Testis (tissue), 2 donors: ENCODE measurements at regions not wholly inside any gene's neighbourhood (a gene's known extent, or its start where the extent isn't known, plus 50 kb on each side); places are given as distances from the start of the nearest gene placed in this dataset.

Experiments
- DNase-seq: peaks from one replicate; pipeline ENCODE4 v3.0.0-alpha.2; 2019
- H3K27ac ChIP-seq, 2 donors: fragments of 200-600 bp; sonication (generic); one replicate each; pipeline ENCODE4 v1.5.1; 2019
- H3K27me3 ChIP-seq: fragments of 200-600 bp; sonication (generic); one replicate; pipeline ENCODE4 v1.5.1; 2019
- H3K36me3 ChIP-seq: fragments of 200-600 bp; sonication (generic); one replicate; pipeline ENCODE4 v1.5.1; 2017; ENCODE audit warnings: low read depth; ENCODE audit errors: missing control alignments
- H3K4me1 ChIP-seq: fragments of 200-600 bp; sonication (generic); one replicate; pipeline ENCODE4 v1.5.1; 2019
- H3K4me3 ChIP-seq, 2 donors: fragments of 200-600 bp; sonication (generic); one replicate each; pipeline ENCODE4 v1.5.1; 2017 to 2019
- H3K9me3 ChIP-seq: fragments of 200-600 bp; sonication (generic); one replicate; pipeline ENCODE4 v1.5.1; 2017
- POLR2A ChIP-seq: fragments of 450-650 bp; IDR thresholded peaks from one replicate; pipeline ENCODE4 v1.6.1; 2017; ENCODE audit warnings: antibody characterized with exemption, mild to moderate bottlenecking, moderate library complexity
- WGBS, 2 donors: methylation state at CpG; one replicate each; pipeline ENCODE4 v1.1.5; 2018; 5-methylcytosine and 5-hydroxymethylcytosine counted together
- intact Hi-C: fragments of 100-400 bp; cut with DNase I; formaldehyde crosslinking; loops from one replicate; pipeline ENCODE4 v1.15.1; 2023; ENCODE audit warnings: low total_unique reads
- TF ChIP-seq, protein P1 (sequence below), 3 experiments: fragments of 450-650 bp in 2 of 3; fragments of 200-600 bp in 1 of 3; sonication (generic) in 1 of 3; IDR thresholded peaks; one replicate each; pipeline ENCODE4 v1.5.1; 2016 to 2019; ENCODE audit warnings: antibody characterized with exemption in 3 of 3, mild to moderate bottlenecking in 2 of 3, moderate library complexity in 1 of 3

DNA sequence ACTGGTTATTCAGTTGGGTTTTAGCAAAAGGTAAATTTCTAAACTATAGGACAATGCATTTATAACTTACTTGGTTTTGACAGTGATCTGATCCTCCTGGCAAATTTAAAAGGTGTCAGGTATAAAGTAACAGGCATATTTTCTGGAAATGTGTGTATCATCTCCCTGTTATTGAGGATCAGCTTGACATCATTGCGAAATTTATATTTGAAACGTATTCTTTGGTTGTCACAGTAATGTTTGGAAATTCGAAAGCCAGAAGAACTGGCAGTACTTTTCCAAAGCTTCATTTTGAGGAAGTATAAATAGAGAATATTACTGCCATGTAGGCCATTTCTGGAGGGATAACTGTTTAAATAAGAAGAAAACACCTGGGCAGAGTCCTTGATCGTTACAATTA lies 422.2 kb upstream of the NRXN1 start:
- Histone ChIP-seq H3K9me3 (no peaks in the 10 kb centered on the region), H3K36me3 (no peaks in the 10 kb centered on the region)
- 86 to 88% methylated on average over 4 of the region's 4 CpGs for WGBS, 2 donors

DNA sequence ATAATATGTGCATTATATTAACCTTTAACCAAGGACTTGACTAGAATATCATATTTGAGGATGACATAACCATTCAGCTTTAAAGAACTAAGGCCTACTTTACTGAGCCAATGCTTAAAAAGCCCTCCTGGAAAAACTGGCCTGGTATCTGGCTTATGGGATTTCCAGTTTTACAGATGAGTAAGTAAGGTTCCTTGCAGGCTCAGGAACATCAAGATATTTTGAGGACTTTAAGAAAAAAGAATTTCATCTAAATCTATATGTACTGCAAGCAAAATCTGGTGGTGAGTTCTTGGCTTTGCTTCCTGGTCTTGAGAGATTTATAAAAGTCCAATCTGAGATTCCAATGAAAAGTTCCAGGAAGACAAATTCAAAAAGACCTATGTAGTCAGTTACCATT lies 417.0 kb upstream of the NRXN1 start:
- no peak for DNase-seq
- no peak for TF ChIP-seq POLR2A
- TF ChIP-seq, protein P1, sequence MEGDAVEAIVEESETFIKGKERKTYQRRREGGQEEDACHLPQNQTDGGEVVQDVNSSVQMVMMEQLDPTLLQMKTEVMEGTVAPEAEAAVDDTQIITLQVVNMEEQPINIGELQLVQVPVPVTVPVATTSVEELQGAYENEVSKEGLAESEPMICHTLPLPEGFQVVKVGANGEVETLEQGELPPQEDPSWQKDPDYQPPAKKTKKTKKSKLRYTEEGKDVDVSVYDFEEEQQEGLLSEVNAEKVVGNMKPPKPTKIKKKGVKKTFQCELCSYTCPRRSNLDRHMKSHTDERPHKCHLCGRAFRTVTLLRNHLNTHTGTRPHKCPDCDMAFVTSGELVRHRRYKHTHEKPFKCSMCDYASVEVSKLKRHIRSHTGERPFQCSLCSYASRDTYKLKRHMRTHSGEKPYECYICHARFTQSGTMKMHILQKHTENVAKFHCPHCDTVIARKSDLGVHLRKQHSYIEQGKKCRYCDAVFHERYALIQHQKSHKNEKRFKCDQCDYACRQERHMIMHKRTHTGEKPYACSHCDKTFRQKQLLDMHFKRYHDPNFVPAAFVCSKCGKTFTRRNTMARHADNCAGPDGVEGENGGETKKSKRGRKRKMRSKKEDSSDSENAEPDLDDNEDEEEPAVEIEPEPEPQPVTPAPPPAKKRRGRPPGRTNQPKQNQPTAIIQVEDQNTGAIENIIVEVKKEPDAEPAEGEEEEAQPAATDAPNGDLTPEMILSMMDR (IDR thresholded peaks at IDR 0.05): no peak
- Histone ChIP-seq H3K36me3 (no peaks in the 10 kb centered on the region), H3K4me3 (no peak overlapping the region), H3K27me3 (no peaks in the 10 kb centered on the region), H3K27ac (no peak overlapping the region), H3K4me1 (no peaks in the 10 kb centered on the region), H3K9me3 (no peaks in the 10 kb centered on the region)
- intact Hi-C loops: no loop called here

More for the DNA sequence above, 422.2 kb upstream of the NRXN1 start:
- no peak overlapping the region for H3K4me3 ChIP-seq
- H3K27ac ChIP-seq: no peak overlapping the region
- intact Hi-C loops: no loop called here
- no peaks in the 10 kb centered on the region for H3K4me1 ChIP-seq
- H3K27me3 ChIP-seq: no peaks in the 10 kb centered on the region
- no peak for DNase-seq
- TF ChIP-seq POLR2A: no peak
- TF ChIP-seq, protein P1 (IDR thresholded peaks at IDR 0.05): no peak

DNA sequence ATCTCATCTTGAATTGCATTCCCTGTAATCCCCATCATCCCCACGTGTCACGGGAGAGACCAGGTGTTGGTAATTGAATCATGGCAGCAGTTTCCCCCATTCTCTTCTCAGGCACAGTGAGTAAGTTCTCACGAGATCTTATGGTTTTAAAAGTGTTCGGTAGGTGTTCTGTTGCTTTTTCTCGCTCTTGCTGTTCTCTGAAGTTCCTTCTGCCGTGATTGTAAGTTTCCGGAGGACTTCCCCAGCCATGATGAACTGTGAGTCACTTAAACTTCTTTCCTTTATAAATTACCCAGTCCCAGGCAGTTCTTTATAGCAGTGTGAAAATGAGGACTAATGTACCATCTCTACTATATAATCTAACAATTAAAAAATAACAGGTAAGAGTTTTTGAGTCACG lies 409.9 kb upstream of the NRXN1 start:
- no peak for DNase-seq
- H3K36me3 ChIP-seq: no peaks in the 10 kb centered on the region
- H3K27ac ChIP-seq: no peak overlapping the region
- intact Hi-C loops: no loop called here
- no peaks in the 10 kb centered on the region for H3K4me1 ChIP-seq
- no peak overlapping the region for H3K4me3 ChIP-seq
- no peak for TF ChIP-seq POLR2A
- TF ChIP-seq, protein P1 (IDR thresholded peaks at IDR 0.05): no peak
- H3K9me3 ChIP-seq: no peaks in the 10 kb centered on the region
- 79 to 83% methylated on average over 8 of the region's 8 CpGs for WGBS, 2 donors
- no peaks in the 10 kb centered on the region for H3K27me3 ChIP-seq

DNA sequence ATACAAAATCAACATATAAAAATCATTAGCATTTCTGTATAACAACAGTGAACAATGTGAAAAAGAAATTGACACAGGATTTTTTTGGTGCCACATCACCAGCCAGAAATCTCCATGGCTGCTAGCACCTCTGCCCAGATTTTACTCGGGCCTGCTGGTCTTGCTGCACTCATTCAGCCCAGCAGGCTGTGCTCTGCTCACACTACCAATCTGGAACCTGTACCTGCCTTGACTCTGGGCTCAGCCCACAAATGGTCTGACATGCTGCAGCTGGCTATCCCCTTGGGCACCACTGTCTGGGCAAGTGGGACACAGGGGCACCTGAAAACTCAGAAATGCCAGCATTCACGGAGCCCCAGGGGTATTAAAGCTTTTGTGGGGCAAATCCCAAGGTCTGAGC lies 392.5 kb upstream of the NRXN1 start:
- intact Hi-C loops: no loop called here
- Histone ChIP-seq H3K27me3 (no peaks in the 10 kb centered on the region), H3K9me3 (no peaks in the 10 kb centered on the region)

DNA sequence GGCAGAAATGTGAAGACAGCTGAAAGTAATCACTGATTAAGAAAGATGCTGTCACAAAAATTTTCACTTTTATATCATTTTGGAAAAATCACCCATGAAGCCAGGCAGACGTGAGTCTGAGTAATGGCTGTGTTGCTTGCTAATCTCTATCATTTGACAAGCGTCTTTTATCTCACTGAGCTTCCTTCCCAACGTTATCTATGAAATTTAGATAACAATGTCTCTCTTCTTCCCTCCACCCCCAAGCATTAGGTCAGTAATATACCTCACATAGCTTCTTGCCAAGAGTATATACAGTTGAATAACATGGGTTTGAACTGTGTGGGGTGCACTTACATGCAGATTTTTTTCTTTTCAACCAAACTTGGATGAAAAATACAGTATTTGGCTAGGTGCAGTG lies 388.6 kb upstream of the NRXN1 start:
- no peaks in the 10 kb centered on the region for H3K36me3 ChIP-seq
- no peaks in the 10 kb centered on the region for H3K27me3 ChIP-seq
- WGBS, 2 donors: 22 to 30% methylated on average over 3 of the region's 3 CpGs
- H3K4me3 ChIP-seq: no peak overlapping the region
- no peak for TF ChIP-seq POLR2A
- TF ChIP-seq, protein P1 (IDR thresholded peaks at IDR 0.05): no peak
- intact Hi-C loops: no loop called here
- H3K9me3 ChIP-seq: no peaks in the 10 kb centered on the region
- DNase-seq: no peak
- no peak overlapping the region for H3K27ac ChIP-seq
- no peaks in the 10 kb centered on the region for H3K4me1 ChIP-seq

More for the DNA sequence above, 392.5 kb upstream of the NRXN1 start:
- H3K36me3 ChIP-seq: no peaks in the 10 kb centered on the region
- TF ChIP-seq, protein P1 (IDR thresholded peaks at IDR 0.05): no peak
- no peak for TF ChIP-seq POLR2A
- WGBS, 2 donors: 83 to 86% methylated on average over 1 to 2 of the region's 2 CpGs
- no peaks in the 10 kb centered on the region for H3K4me1 ChIP-seq
- H3K4me3 ChIP-seq: no peak overlapping the region
- H3K27ac ChIP-seq: no peak overlapping the region
- no peak for DNase-seq
